ENCODE measurements at regions not wholly inside any gene's neighbourhood (a gene's known extent, or its start where the extent isn't known, plus 50 kb on each side); places are given as distances from the start of the nearest gene placed in this dataset.

GRCh38 chr12:75602106-75602505 is 90.7 kb upstream of the KRR1 start:
- CTCF ChIA-PET, result interaction anchor here (1.1 to 2.5 kb wide), 2 partner anchors 10 to 35 kb away, joined by 3 to 9 read pairs; no protein-coding TSS in a partner anchor
- 88% methylated on average over 4 of the region's 4 CpGs for WGBS (ENCODE audit: missing lambda C conversion rate)
- TF ChIP-seq EHF (CRISPR knock-in tag; IDR thresholded peaks at IDR 0.05), result no peak
- no peak for TF ChIP-seq USF2 (IDR thresholded peaks at IDR 0.05)

GRCh38 chr12:75600146-75600545 is 88.7 kb upstream of the KRR1 start:
- no peak for DNase-seq (ENCODE audit: low read depth in 1 of 2, low spot score in 1 of 2)
- Histone ChIP-seq H3K27ac (no peak overlapping the region), H3K4me1 (no peaks in the 10 kb centered on the region), H3K4me2 (no peak overlapping the region), H3K9me3 (no peaks in the 10 kb centered on the region), H3K4me3 (no peak overlapping the region)
- TF ChIP-seq JUNB (IDR thresholded peaks at IDR 0.05) (no peak), TFCP2L1 (CRISPR knock-in tag; IDR thresholded peaks at IDR 0.05) (no peak), NPAS2 (CRISPR knock-in tag; IDR thresholded peaks at IDR 0.05; ENCODE audit: borderline replicate concordance) (no peak), RFX5 (IDR thresholded peaks at IDR 0.05) (no peak), PBX3 (IDR thresholded peaks at IDR 0.05) (no peak), HOXB13 (CRISPR knock-in tag; IDR thresholded peaks at IDR 0.05; ENCODE audit: low read depth) (no peak), BHLHE40 (IDR thresholded peaks at IDR 0.05; ENCODE audit: low read depth, low read length) (no peak), MYC (IDR thresholded peaks at IDR 0.05; ENCODE audit: borderline replicate concordance, low read length) (no peak), JUN (IDR thresholded peaks at IDR 0.05) (no peak), HOXA7 (CRISPR knock-in tag; IDR thresholded peaks at IDR 0.05) (no peak)
- FAIRE-seq, result no peak
- CTCF ChIA-PET, result interaction anchor here (1.0 to 2.5 kb wide), 3 partner anchors 12 to 24 kb away, joined by 3 to 9 read pairs (median 5); no protein-coding TSS in a partner anchor
- WGBS (ENCODE audit: missing lambda C conversion rate), result 95% methylated on average over 3 of the region's 3 CpGs
- no peak for ATAC-seq
- POLR2A ChIA-PET, result no interaction called here

More at GRCh38 chr12:75602106-75602505, 90.7 kb upstream of the KRR1 start:
- Histone ChIP-seq H3K4me1 (no peaks in the 10 kb centered on the region), H3K4me2 (no peak overlapping the region), H3K4me3 (no peak overlapping the region), H3K9me3 (no peaks in the 10 kb centered on the region), H3K27ac (no peak overlapping the region)
- ATAC-seq (no peak), FAIRE-seq (no peak), DNase-seq (ENCODE audit: low read depth in 1 of 2, low spot score in 1 of 2) (no peak)
- POLR2A ChIA-PET, result no interaction called here

- Histone ChIP-seq H3K4me1 (no peaks in the 10 kb centered on the region), H3K27ac (no peak overlapping the region), H3K9me3 (no peaks in the 10 kb centered on the region), H3K4me3 (no peak overlapping the region), H3K4me2 (no peak overlapping the region)
- FAIRE-seq (no peak), DNase-seq (ENCODE audit: low read depth in 1 of 2, low spot score in 1 of 2) (no peak), ATAC-seq (no peak)
- TF ChIP-seq REST (IDR thresholded peaks at IDR 0.05) (no peak), ZFP36 (IDR thresholded peaks at IDR 0.05; ENCODE audit: borderline replicate concordance, partially characterized antibody) (no peak)
- CTCF ChIA-PET, result interaction anchor here (1.5 kb wide), 1 partner anchor 13 kb away, joined by 3 read pairs; no protein-coding TSS in a partner anchor
- WGBS (ENCODE audit: missing lambda C conversion rate), result 61% methylated on average over 3 of the region's 3 CpGs
- POLR2A ChIA-PET, result no interaction called here
Measured at GRCh38 chr12:75599061-75599460, 87.7 kb upstream of the KRR1 start.

GRCh38 chr12:75596406-75596805 is 85.0 kb upstream of the KRR1 start:
- Histone ChIP-seq H3K4me1 (no peaks in the 10 kb centered on the region), H3K27ac (no peak overlapping the region), H3K4me2 (no peak overlapping the region), H3K4me3 (no peak overlapping the region), H3K9me3 (no peaks in the 10 kb centered on the region)
- FAIRE-seq (no peak), ATAC-seq (no peak), DNase-seq (ENCODE audit: low read depth in 1 of 2, low spot score in 1 of 2) (no peak)
- 25% methylated on average over 1 of the region's 1 CpG for WGBS (ENCODE audit: missing lambda C conversion rate)
- CTCF ChIA-PET, result no interaction called here
- POLR2A ChIA-PET, result no interaction called here
- TF ChIP-seq CHD4 (IDR thresholded peaks at IDR 0.05; ENCODE audit: borderline replicate concordance) (no peak), RFX5 (IDR thresholded peaks at IDR 0.05) (no peak), NR3C1 (IDR thresholded peaks at IDR 0.05) (no peak), REST (IDR thresholded peaks at IDR 0.05) (no peak), SREBF2 (IDR thresholded peaks at IDR 0.05) (no peak), FOSL2 (IDR thresholded peaks at IDR 0.05) (no peak), FOSL2 (CRISPR knock-in tag; IDR thresholded peaks at IDR 0.05) (no peak), BCL3 (IDR thresholded peaks at IDR 0.05) (no peak), NPAS2 (CRISPR knock-in tag; IDR thresholded peaks at IDR 0.05; ENCODE audit: borderline replicate concordance) (no peak), CBX8 (IDR thresholded peaks at IDR 0.05) (no peak), SMC3 (IDR thresholded peaks at IDR 0.05) (no peak)
